ENCODE measurements at regions not wholly inside any gene's neighbourhood (a gene's known extent, or its start where the extent isn't known, plus 50 kb on each side); places are given as distances from the start of the nearest gene placed in this dataset.

DNA sequence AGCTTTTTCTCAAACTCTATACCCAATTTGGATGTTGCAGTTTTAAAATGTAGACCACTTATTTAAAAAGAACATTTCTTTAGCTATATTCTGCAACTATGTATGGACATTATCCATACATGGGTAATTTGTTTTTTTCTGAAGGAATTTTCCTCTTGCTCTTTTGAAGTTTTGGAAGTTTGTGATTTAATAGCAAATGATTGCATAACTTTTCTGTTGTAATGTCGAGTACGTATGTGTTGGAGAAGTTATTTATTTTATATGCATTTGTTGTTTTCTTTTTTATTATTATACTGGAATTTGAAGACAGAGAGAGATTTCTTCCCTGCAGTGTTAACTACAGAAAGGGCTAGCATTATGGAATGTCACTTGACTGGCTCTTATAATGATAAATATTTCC is 207.7 kb upstream of the FANCL start:
- no peak for TF ChIP-seq GATA2 (IDR thresholded peaks at IDR 0.05; ENCODE audit: low read depth, low read length)
- no peak for TF ChIP-seq GATA3 (IDR thresholded peaks at IDR 0.05; ENCODE audit: low read depth, low read length)
